ENCODE measurements at regions not wholly inside any gene's neighbourhood (a gene's known extent, or its start where the extent isn't known, plus 50 kb on each side); places are given as distances from the start of the nearest gene placed in this dataset.

DNA sequence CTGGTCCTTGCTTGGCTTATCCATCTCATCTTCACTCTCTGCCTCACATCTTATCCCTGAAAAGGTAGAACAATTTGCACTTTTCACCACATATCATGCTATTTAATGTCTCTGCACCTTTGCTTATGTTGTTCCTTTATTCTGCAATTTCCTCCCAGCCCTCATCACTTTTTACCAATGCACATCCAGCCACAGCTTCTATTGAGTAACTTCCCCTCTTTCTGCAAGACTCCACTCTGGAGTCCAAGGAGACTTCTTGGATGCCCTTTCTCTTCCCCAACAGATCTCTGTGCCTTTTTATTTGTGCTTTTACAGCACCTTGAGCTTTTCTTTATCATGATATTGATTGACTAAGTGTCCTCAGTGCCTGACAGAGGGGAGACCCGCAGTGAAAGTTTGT, 797.1 kb downstream of the VRK1 start:
- FAIRE-seq: no peak

DNA sequence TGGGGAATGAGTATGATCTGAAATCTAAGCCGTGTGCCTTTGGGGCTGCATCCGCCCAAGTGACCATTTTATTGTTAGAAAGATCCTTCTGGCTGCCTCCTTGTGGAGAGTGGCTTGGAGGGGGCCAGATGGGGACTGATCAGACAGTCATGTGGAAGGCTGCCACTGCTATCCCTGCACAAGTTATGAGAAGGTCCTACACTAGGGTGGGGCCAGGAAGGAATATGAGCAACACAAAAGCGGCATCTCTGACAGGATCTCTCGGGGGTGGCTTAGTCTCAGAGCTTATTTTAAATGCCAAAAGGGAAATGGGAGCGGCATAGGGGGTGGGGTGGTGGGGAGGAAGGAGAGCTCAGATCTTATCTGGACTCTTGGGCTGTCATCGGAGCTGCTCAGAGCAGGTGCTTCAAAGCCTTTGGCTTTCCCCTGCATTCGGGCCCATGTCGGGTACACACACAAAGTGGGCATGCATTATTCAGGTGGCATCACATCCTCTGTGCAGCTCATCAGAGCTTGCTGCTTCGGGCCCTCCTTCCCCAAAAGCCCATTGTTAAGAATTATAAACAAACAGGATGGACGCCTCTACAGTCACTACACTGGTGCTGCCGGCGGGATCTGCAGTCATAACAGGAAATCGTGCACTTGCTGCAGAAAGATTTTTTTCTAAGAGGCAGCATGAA, 805.4 kb downstream of the VRK1 start:
- WGBS, 3 donors: 47 to 74% (median 59%) methylated on average over 13 of the region's 13 CpGs
- DNase-seq (peak in 1 of 2 donors; percentile 44), FAIRE-seq (no peak)
- H3K27me3 ChIP-seq (ENCODE audit: control insufficient read depth in 3 of 3, insufficient read depth in 3 of 3, low read length in 3 of 3): no peaks in the 10 kb centered on the region
- no peaks in the 10 kb centered on the region for H3K9me3 ChIP-seq (ENCODE audit: control insufficient read depth in 2 of 2, insufficient read depth in 1 of 2, low read depth in 1 of 2, low read length in 1 of 2)
- no peaks in the 10 kb centered on the region for H3K36me3 ChIP-seq (ENCODE audit: control insufficient read depth in 3 of 3, insufficient read depth in 2 of 3, low read depth in 1 of 3, low read length in 3 of 3)
- H3K4me3 ChIP-seq (ENCODE audit: low read depth in 1 of 3, low read length in 3 of 3): no peak overlapping the region
- peak overlapping the region in 2 of 3 donors; percentile 56 to 69 for H3K27ac ChIP-seq (ENCODE audit: low read depth in 1 of 3, low read length in 2 of 3)
- no peaks in the 10 kb centered on the region for H3K4me1 ChIP-seq (ENCODE audit: control insufficient read depth in 3 of 3, insufficient read depth in 2 of 3, low read depth in 1 of 3, low read length in 2 of 3)

More for the DNA sequence above, 797.1 kb downstream of the VRK1 start:
- WGBS, 3 donors: 57 to 73% (median 68%) methylated on average over 1 of the region's 1 CpG
- Histone ChIP-seq H3K36me3 (ENCODE audit: control insufficient read depth in 3 of 3, insufficient read depth in 2 of 3, low read depth in 1 of 3, low read length in 3 of 3) (no peaks in the 10 kb centered on the region), H3K4me1 (ENCODE audit: control insufficient read depth in 3 of 3, insufficient read depth in 2 of 3, low read depth in 1 of 3, low read length in 2 of 3) (no peaks in the 10 kb centered on the region), H3K27ac (ENCODE audit: low read depth in 1 of 3, low read length in 2 of 3) (no peak overlapping the region), H3K9me3 (ENCODE audit: control insufficient read depth in 2 of 2, insufficient read depth in 1 of 2, low read depth in 1 of 2, low read length in 1 of 2) (no peaks in the 10 kb centered on the region), H3K27me3 (ENCODE audit: control insufficient read depth in 3 of 3, insufficient read depth in 3 of 3, low read length in 3 of 3) (no peaks in the 10 kb centered on the region), H3K4me3 (ENCODE audit: low read depth in 1 of 3, low read length in 3 of 3) (no peak overlapping the region)
- DNase-seq: no peak

DNA sequence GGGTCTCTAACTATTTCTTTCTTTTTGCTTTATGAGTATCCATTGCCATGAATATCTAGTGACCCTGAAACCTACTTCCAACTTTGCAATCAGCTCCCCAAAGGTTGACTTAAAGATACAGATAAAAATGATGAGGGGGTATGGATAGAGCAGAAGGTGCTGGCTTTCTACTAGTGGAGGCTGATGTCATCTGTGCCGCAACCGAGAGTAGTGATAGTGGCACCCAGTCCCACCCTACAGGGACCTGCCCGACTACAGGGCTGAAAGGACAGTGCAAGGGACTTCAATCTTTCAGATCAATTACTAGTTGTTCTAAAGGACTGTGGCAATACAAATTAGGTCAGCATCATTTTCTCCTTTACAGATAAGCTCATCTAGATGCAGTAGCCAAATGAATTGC, 806.0 kb downstream of the VRK1 start:
- Histone ChIP-seq H3K27ac (ENCODE audit: low read depth in 1 of 3, low read length in 2 of 3) (peak overlapping the region in 1 of 3 donors; percentile 2), H3K4me3 (ENCODE audit: low read depth in 1 of 3, low read length in 3 of 3) (no peak overlapping the region), H3K9me3 (ENCODE audit: control insufficient read depth in 2 of 2, insufficient read depth in 1 of 2, low read depth in 1 of 2, low read length in 1 of 2) (no peaks in the 10 kb centered on the region), H3K27me3 (ENCODE audit: control insufficient read depth in 3 of 3, insufficient read depth in 3 of 3, low read length in 3 of 3) (no peaks in the 10 kb centered on the region), H3K4me1 (ENCODE audit: control insufficient read depth in 3 of 3, insufficient read depth in 2 of 3, low read depth in 1 of 3, low read length in 2 of 3) (no peaks in the 10 kb centered on the region), H3K36me3 (ENCODE audit: control insufficient read depth in 3 of 3, insufficient read depth in 2 of 3, low read depth in 1 of 3, low read length in 3 of 3) (no peaks in the 10 kb centered on the region)
- FAIRE-seq (no peak), DNase-seq (peak in 1 of 2 donors; percentile 11)
- WGBS, 3 donors: 66 to 78% (median 73%) methylated on average over 3 of the region's 3 CpGs

DNA sequence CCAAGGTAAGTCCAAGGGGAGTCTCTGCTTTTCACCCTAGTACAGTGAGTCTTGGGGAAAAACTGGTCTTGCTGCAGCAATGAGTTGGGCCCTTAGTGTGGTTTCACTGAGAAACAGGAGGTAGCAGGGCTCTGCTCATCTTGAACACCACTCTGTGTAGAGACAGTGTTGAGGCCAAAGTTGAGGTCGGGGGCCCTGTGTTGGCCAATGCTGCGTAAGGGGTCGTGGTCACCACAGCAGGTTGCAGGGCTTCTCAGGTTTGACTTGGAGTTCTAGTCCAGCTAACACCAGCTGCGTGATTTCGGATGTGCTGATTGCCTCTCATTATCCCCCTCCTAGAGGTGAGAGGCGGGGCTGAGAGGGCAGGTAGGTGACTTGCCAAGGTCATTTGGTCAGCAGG, 807.5 kb downstream of the VRK1 start:
- DNase-seq (no peak), FAIRE-seq (no peak)
- Histone ChIP-seq H3K27me3 (ENCODE audit: control insufficient read depth in 3 of 3, insufficient read depth in 3 of 3, low read length in 3 of 3) (no peaks in the 10 kb centered on the region), H3K4me3 (ENCODE audit: low read depth in 1 of 3, low read length in 3 of 3) (no peak overlapping the region), H3K4me1 (ENCODE audit: control insufficient read depth in 3 of 3, insufficient read depth in 2 of 3, low read depth in 1 of 3, low read length in 2 of 3) (no peaks in the 10 kb centered on the region), H3K27ac (ENCODE audit: low read depth in 1 of 3, low read length in 2 of 3) (peak overlapping the region in 1 of 3 donors; percentile 12), H3K36me3 (ENCODE audit: control insufficient read depth in 3 of 3, insufficient read depth in 2 of 3, low read depth in 1 of 3, low read length in 3 of 3) (no peaks in the 10 kb centered on the region), H3K9me3 (ENCODE audit: control insufficient read depth in 2 of 2, insufficient read depth in 1 of 2, low read depth in 1 of 2, low read length in 1 of 2) (no peaks in the 10 kb centered on the region)
- 77 to 86% (median 81%) methylated on average over 6 of the region's 6 CpGs for WGBS, 3 donors

DNA sequence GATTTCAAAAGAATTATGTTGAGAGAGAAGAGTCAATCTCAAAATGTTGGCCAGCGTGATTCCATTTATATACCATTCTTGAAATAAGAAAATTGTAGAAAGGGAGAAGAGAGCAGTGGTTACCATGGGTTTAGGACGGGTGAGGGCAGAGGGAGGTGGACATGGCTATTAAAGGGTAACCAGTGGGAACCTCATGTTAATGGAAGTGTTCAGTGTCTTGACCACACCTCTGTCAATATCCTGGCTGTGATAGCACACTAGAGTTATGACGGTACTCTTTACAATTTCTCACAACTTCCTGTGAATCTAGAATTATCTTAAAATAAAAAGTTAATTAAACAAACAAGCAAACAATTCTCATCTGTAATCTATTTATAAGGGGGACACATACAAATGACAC, 821.2 kb downstream of the VRK1 start:
- H3K4me3 ChIP-seq (ENCODE audit: low read depth in 1 of 3, low read length in 3 of 3): no peak overlapping the region
- FAIRE-seq: no peak
- no peak overlapping the region for H3K27ac ChIP-seq (ENCODE audit: low read depth in 1 of 3, low read length in 2 of 3)
- H3K36me3 ChIP-seq (ENCODE audit: control insufficient read depth in 3 of 3, insufficient read depth in 2 of 3, low read depth in 1 of 3, low read length in 3 of 3): no peaks in the 10 kb centered on the region
- no peaks in the 10 kb centered on the region for H3K27me3 ChIP-seq (ENCODE audit: control insufficient read depth in 3 of 3, insufficient read depth in 3 of 3, low read length in 3 of 3)
- H3K4me1 ChIP-seq (ENCODE audit: control insufficient read depth in 3 of 3, insufficient read depth in 2 of 3, low read depth in 1 of 3, low read length in 2 of 3): no peaks in the 10 kb centered on the region
- 54 to 65% (median 58%) methylated on average over 3 of the region's 3 CpGs for WGBS, 3 donors
- DNase-seq: no peak
- H3K9me3 ChIP-seq (ENCODE audit: control insufficient read depth in 2 of 2, insufficient read depth in 1 of 2, low read depth in 1 of 2, low read length in 1 of 2): peaks cover 2 to 4% of the 10 kb centered on the region in 2 donors

DNA sequence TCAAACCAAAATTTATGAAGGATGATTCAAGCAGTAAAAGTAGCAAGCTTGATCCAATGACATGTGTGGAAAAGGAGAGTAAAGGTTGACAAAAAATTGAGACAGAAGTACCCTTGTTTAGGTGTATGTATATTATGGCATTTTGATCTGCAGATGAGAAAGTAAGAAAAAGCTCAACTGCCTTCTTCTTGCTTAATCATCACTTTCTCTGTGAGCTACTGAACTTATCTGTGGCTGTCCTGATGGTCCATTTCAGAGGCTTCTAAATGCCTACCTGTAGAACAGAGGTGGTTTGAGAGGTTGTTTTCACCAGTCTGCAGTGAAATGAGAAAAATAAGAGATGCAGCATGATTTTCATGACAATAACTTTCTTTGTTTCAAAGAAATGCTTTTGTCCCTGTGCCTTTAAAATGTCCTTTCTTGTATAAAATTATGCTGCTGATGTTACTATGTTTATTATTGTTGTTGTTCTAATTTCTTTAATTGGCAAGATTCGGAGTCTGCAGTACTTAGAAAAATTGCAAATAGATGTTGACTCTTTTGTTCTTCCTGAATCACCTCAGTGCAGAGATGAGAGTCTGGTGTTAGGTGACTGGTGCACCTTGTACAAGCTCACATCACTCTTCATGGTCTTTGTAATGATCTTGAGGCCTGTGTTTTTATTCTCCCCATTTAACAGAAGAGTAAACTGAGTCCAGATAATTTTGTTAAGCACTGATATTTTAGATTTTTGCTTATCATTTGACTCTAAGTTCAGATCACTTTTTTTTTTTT, 821.9 kb downstream of the VRK1 start:
- Histone ChIP-seq H3K27ac (ENCODE audit: low read depth in 1 of 3, low read length in 2 of 3) (peak overlapping the region in 1 of 3 donors; percentile 24), H3K36me3 (ENCODE audit: control insufficient read depth in 3 of 3, insufficient read depth in 2 of 3, low read depth in 1 of 3, low read length in 3 of 3) (no peaks in the 10 kb centered on the region), H3K4me3 (ENCODE audit: low read depth in 1 of 3, low read length in 3 of 3) (no peak overlapping the region), H3K9me3 (ENCODE audit: control insufficient read depth in 2 of 2, insufficient read depth in 1 of 2, low read depth in 1 of 2, low read length in 1 of 2) (peaks cover 2 to 4% of the 10 kb centered on the region in 2 donors), H3K27me3 (ENCODE audit: control insufficient read depth in 3 of 3, insufficient read depth in 3 of 3, low read length in 3 of 3) (no peaks in the 10 kb centered on the region), H3K4me1 (ENCODE audit: control insufficient read depth in 3 of 3, insufficient read depth in 2 of 3, low read depth in 1 of 3, low read length in 2 of 3) (no peaks in the 10 kb centered on the region)
- FAIRE-seq: no peak
- no peak for DNase-seq
- 66 to 71% (median 69%) methylated on average over 1 of the region's 1 CpG for whole genome bisulfite sequencing, 3 donors

DNA sequence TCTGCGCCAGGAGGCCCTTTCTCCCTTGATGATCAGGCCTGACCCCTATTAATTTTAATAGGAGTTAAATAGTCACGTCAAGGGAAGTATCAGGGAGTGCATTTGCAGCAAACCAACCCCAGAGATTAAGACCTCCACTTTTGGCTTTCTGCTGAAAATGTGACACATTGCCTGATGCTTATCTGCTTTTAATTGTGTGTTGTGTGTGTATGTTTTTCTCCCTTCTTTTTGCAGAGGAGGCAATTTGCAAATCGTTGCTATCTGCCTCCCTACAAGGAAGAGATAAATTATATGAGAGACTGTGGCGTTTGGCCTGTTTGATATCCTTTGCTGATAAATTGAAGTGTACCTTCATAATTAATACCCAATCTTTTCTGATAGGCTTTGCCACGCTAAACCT, 822.9 kb downstream of the VRK1 start:
- no peak for DNase-seq
- peak overlapping the region in 1 of 3 donors; percentile 17 for H3K27ac ChIP-seq (ENCODE audit: low read depth in 1 of 3, low read length in 2 of 3)
- H3K36me3 ChIP-seq (ENCODE audit: control insufficient read depth in 3 of 3, insufficient read depth in 2 of 3, low read depth in 1 of 3, low read length in 3 of 3): no peaks in the 10 kb centered on the region
- 21 to 38% (median 25%) methylated on average over 5 of the region's 5 CpGs for WGBS, 3 donors
- no peak for FAIRE-seq
- H3K4me3 ChIP-seq (ENCODE audit: low read depth in 1 of 3, low read length in 3 of 3): no peak overlapping the region
- H3K9me3 ChIP-seq (ENCODE audit: control insufficient read depth in 2 of 2, insufficient read depth in 1 of 2, low read depth in 1 of 2, low read length in 1 of 2): peaks cover 0 to 4% of the 10 kb centered on the region in 2 donors
- no peaks in the 10 kb centered on the region for H3K4me1 ChIP-seq (ENCODE audit: control insufficient read depth in 3 of 3, insufficient read depth in 2 of 3, low read depth in 1 of 3, low read length in 2 of 3)
- H3K27me3 ChIP-seq (ENCODE audit: control insufficient read depth in 3 of 3, insufficient read depth in 3 of 3, low read length in 3 of 3): no peaks in the 10 kb centered on the region

DNA sequence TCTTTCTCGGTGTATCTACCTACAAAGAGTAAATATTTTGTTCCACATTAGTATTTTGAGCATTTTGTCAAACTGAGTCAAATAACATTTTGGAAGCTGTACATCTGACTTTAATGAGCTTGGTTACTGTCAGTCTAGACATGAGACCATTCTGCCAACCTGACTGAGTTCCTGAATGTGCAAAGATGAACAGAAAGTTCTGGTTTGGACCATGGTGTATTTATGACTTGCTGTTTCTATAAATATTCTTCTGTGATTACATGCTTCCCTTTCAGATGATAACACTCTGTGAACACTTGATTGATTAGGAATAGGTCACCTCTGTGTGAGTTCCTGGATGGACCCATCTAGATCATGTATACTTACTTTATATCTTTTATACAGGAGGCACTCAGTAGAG, 827.8 kb downstream of the VRK1 start:
- Histone ChIP-seq H3K9me3 (ENCODE audit: control insufficient read depth in 2 of 2, insufficient read depth in 1 of 2, low read depth in 1 of 2, low read length in 1 of 2) (no peaks in the 10 kb centered on the region), H3K4me1 (ENCODE audit: control insufficient read depth in 3 of 3, insufficient read depth in 2 of 3, low read depth in 1 of 3, low read length in 2 of 3) (no peaks in the 10 kb centered on the region), H3K36me3 (ENCODE audit: control insufficient read depth in 3 of 3, insufficient read depth in 2 of 3, low read depth in 1 of 3, low read length in 3 of 3) (no peaks in the 10 kb centered on the region), H3K4me3 (ENCODE audit: low read depth in 1 of 3, low read length in 3 of 3) (no peak overlapping the region), H3K27ac (ENCODE audit: low read depth in 1 of 3, low read length in 2 of 3) (no peak overlapping the region), H3K27me3 (ENCODE audit: control insufficient read depth in 3 of 3, insufficient read depth in 3 of 3, low read length in 3 of 3) (no peaks in the 10 kb centered on the region)
- WGBS, 3 donors: 92 to 96% (median 94%) methylated on average over 1 of the region's 1 CpG
- FAIRE-seq: no peak
- no peak for DNase-seq
